ENCODE measurements at regions not wholly inside any gene's neighbourhood (a gene's known extent, or its start where the extent isn't known, plus 50 kb on each side); places are given as distances from the start of the nearest gene placed in this dataset.
"Not testable (repeated sequence)": the region's sequence is repeated elsewhere in the genome, so short reads cannot be mapped to it uniquely, and the experiment has no call there.

DNA sequence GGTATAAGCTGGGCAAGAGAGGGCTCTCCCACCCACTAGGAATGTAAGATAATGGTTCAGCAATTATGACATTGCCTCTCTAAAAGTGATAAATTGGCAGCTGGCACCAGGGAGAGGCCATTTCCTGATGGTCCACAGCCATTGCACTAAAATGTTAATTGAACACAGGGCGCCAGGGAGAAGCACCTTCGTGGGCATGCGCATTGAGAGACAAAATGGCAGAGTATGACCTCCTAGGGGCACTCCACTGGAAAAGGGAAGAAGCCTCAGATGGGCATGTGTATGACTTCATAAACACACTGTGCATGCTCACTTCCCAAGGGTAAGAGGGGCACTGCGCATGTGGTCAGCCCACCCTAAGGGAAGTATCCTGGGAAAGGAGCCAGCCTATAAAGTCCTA lies 419.2 kb downstream of the AGTPBP1 start:
- no peak for DNase-seq

DNA sequence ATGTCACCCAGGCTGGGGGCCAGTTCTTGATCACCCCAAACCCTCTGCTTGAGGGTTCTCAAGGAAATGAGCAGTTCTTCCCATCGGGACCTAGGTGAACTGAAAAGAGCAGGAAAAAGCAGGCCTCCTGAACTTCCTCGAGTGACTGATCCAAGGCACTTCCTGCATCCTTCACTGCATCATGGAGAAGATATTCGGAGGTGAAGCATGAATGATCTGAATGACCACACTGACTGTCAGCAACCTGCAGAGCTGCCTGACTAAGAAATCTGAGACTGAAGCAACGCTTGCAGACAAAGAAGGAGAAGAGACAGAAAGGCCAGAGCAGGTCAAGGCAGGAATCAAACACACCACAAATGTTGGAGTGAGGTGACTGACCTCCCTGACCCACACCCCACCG lies 420.2 kb downstream of the AGTPBP1 start:
- no peak for DNase-seq

DNA sequence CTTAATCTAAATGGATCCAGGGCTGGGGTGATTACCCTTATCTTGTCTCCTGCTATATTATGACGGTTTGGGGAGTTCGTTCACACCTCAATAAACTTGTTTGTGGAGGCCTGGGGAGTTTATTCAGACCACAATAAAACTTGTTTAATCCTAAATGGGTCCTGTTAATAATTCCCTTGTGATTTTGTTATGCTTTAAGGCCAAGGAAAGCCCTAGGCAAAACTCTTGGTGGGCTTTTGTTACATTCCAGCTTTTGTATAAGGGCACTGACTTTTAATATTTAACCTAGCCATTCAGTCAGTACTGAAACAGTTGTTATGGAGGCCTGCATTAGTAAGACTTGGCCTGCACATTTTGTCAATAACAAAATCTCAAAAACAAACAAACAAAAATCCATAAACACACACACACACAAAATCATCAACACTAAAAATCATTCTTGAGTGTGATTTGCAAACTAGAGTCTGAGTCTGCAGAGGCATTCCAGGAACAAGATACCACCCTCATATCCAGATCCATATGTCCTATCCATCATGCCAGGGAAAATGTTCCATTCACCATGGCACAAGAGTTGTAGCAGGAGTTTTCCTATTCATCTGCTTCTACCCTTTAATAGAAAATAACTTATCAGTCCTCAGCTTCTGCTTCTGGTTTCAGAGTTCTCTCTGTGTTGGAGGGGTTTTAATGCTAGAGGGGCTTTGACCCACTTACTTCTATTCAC lies 421.7 kb downstream of the AGTPBP1 start:
- no peak for DNase-seq

DNA sequence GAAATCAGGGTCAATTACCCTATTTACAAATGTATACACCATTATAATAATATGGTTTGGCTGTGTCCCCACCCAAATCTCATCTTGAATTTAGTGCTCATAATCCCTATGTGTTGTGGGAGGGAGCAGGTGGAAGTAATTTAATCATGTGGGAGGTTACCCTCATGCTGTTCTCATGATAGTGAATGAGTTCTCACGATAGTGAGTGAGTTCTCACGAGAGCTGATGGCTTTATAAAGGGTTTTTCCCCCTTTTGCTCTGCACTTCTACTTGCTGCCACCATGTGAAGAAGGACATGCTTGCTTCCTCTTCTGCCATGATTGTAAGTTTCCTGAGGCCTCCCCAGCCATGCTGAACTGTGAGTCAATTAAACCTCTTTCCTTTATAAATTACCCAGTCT lies 426.2 kb downstream of the AGTPBP1 start:
- not testable (repeated sequence) for DNase-seq

DNA sequence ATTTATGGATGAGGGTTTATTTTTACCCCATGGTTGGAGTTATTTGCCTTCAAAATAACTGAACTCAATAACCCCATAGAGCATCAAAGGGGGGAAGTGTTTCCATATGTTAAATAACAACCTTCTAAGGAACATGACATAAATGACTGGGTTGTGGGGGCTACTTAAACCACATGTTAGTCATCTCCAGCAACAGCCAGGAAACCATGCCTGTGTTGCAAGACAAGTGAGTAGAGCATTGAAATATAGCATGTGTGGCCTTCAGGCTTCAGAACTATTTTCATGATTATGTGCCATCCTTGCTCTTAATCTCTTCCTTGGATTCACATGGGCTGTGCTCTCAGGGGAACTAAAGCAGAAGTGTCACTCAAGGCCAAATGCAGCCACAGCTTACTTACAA lies 431.2 kb downstream of the AGTPBP1 start:
- no peak for DNase-seq

DNA sequence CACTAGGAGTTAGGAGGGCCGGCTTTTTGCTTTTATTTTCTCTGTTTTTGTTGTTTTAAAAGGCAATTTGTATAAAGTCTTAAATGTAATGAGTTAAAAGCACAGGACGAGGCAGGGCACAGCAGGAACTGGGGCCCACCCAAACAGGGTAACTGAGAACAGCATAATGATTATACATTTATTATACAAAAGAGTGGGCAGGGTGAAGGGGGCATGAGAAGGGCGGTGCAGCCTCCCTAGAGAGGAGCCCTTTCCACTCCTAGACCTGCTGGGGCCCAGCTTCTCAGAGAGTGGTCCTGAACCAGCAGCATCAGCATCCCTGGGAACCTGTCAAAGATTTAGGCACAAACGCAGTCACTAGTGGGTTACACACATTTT lies 438.0 kb downstream of the AGTPBP1 start:
- DNase-seq, result no peak

DNA sequence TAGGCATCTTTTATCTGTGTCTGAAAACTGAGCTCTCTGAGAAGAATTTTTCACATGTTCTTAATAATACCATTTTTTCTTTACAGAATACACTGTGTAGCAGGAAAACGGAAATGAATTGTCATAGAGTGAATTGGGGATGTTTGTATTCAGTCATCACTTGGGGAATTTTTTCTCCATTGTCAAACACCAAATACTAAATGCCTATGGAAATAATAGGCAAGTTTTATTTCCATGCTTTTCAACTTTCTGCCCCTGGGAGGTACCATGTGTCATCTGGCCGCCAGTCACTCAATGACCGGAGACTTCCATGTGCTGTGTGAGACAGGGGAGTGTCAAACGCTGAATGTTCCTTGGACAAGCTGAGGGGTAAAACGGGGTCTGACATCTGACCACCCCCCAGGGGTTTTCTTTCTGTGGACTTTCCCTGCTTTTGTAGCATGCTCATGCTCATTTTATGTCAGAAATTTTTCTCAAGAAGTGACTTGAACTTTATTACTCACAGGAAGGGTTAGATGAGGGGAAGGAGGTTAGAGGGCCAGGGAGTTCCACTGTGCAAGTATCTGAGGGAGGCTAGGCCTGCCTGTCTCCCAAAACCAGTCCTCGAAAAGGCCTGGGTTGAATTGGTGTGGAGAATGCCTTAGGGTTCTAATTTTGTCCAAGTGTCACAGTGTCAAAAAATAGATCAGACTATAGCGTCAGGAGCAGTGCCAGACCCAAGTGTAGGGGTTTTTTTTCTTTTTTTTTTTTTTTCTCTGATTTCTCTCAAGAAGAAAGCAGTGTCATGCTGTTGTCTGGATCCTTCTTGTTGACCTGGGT lies 438.6 kb downstream of the AGTPBP1 start:
- no peak for DNase-seq

DNA sequence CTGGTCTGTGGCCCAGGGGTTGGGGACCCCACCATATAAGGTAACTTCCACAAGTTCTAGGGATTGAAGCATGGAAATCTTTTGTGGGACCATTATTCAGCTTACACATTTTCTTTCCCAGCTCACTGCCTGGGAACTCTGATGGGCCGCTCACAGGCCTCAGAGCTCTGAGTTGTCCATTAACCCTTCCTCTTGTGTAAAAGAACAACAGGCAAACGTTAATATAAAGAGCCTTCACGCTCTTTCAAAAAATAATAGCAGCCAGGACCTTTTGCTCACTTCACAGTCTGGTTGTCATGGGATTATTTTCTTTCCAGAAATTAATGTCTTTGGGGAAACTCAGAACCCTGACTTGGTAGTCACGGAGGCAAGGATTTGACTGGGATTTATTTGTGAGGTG lies 443.3 kb downstream of the AGTPBP1 start:
- DNase-seq, result no peak

DNA sequence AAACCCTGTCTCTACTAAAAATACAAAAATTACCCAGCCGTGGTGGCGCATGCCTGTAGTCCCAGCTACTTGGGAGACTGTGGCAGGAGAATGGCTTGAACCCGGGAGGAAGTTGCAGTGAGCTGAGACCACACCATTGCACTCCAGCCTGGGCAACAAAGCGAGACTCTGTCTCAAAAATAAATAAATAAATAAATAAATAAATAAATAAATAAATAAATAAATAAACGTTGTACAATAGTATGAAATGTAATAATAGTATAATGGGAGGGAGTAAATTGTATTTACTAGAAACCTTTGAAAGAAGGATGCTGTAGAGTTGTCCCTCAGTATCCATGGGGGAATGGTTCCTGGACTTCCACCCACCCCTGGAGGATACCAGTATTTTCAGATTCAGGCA lies 446.5 kb downstream of the AGTPBP1 start:
- not testable (repeated sequence) for DNase-seq

DNA sequence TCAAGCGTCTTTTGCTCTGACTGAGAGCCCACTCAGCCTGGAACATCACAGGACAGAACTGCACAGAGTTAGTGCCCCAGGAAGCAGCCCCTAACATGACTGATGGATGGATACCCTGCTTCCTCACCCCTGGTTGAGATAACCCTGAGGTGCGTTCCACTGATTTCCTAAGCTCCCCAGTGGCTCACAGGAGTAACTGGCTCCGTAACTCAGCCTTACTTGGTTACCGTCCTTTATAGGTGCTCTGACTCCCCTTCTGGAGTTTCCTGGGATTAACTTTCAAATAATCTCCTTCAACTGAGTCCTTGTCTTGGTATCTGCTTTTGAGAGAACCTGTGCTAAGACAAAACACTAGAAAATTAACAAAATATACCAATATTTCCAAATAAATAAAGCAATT lies 449.5 kb downstream of the AGTPBP1 start:
- no peak for DNase-seq

DNA sequence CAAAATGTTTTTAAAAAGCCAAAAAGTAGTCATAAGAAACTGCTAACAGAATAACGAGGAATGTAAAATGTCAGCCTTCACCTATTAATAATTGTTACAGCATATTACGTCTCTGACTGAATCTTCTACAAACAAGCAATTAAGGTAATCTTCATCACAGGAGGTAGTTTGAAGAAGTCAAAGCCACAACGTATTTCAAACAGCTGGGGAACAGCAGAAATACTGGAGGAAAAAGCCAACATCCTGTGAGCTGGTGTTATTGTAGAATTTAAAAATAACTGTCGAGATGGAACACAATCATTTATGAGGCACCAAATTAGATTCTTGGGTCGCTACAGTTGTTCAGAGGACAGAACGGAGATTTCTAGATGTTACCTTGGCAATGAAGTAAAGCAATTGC lies 450.5 kb downstream of the AGTPBP1 start:
- no peak for DNase-seq

DNA sequence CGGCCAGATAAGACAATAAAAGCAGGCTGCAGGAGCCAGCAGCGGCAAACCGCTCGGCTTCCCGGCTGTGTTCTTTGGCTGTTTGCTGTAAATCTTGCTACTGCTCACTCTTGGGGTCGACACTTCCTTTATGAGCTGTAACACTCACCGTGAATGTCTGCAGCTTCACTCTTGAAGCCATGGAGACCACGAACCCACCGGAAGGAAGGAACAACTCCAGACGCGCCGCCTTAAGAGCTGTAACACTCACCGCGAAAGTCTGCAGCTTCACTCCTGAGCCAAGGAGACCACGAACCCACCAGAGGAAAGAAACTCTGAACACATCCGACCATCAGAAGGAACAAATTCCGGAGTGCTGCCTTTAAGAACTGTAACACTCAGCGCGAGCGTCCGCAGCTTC lies 451.7 kb downstream of the AGTPBP1 start:
- no peak for DNase-seq

DNA sequence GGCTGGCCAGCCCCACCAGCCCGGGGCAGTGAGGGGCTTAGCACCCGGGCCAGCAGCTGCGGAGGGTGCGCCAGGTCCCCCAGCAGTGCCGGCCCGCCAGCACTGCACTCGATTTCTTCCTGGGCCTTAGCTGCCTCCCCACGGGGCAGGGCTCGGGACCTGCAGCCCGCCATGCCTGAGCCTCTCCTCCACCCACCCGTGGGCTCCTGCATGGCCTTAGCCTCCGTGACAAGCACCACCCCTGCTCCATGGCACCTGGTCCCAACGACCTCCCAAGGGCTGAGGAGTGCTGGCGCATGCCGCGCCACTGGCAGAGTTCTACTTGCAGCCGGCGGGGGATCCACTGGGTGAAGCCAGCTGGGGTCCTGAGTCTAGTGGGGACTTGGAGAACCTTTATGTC lies 452.6 kb downstream of the AGTPBP1 start:
- DNase-seq, result no peak

DNA sequence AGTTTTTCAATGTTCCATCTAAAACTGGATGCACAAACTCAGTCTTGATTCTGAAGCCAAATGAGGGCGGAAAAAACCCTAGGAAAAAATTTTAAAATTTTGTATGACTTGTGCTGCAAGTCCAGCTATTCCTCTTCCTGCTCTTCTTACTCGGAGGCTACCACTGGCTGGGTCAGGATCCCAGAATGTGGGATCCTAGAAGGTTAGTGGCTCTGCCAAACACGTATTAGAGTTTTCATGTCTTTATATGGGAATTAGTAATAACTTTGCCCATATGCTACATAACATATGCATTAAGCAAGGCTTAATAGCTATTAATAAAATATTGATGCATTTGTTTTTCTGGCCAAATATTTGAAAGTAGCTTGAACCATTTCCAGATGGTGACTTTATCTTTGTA lies 458.3 kb downstream of the AGTPBP1 start:
- DNase-seq, result no peak

DNA sequence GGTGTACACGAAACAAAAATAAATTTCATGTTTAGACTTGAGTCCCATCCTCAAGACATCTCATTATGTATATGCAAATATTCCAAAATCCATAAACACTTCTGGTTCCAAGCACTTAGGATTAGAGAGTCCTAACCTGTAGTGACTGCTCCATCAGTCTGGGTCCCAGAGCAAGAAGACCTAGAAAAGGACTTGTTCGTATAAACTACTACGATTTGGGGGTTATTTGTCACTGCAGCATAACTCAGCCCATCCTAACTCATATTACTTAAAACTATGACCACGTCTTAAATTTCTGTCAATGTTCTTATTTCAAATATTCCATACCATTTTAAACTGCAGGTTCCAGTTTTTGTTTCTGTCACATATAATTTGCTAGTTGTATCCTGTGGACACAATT lies 463.0 kb downstream of the AGTPBP1 start:
- no peak for DNase-seq

DNA sequence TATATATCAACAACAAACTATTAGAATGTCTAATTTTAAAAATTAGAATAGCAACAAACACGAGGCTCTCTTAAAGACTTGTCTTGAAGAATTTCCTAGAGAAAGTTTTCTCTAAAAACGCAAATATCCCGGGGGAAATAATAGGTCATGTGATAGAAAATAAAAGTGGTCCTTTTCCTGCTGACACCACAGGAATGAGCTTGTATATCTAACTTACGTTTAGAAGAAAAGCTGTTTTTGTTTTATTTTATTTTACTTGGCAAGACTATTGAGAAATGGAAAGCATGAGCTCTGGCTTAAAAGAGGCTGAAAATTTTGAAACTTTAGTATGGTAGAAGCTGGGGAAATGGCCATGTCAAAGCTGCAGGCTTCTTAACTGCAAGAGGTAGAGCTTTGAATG lies 465.0 kb downstream of the AGTPBP1 start:
- DNase-seq, result no peak

DNA sequence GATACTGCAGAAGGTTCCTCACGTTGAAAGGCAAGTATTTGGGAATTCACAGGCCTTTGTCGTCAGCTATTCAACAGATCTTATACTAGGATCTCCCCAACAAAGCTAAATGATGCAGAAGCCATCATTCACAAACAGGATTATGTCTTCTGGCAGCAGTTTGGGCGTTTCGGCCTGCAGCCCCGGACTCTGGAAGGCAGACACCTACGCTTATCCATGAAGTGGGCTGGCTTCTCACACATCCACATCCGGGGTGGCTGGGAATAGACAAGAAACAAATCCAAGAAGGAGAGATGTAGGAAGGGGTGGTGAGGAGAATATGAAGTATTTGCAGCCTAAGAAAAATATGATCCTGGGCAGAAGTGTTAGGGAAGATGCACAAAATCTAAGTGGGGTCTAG lies 471.9 kb downstream of the AGTPBP1 start:
- DNase-seq, result no peak

DNA sequence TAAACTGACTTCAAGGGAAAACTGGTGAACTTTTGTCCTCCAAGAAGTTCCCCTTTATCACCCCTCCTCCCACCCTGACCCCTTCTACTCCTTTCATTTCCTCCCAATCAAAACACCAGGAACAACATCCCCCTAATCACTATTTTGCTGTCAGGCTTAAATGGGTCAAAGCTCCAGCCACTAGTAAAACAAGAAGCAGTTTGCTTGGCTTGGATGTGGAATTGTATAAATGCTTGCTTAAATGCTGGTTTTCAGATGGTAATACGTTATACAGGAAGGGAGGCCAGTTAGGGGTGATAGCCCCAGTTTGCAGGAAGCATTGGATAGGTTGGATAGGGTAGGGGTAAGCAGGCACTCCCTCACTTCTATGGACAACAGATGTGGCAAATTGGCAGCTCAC lies 473.6 kb downstream of the AGTPBP1 start:
- DNase-seq, result no peak

DNA sequence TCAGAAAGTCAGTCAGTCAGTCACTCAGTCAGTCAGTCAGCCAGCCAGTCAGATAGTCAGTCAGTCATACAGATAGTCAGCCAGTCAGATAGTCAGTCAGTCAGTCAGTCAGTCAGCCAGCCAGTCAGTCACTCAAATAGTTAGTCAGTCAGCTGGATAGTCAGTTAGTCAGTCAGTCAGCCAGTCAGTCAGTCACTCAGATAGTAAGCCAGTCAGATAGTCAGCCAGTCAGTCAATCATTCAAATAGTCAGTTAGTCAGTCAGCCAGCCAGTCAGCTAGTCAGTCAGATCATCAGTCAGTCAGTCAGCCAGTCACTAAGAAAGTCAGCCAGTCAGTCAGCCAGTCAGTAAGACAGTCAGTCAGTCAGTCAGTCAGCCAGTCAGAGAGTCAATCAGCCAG lies 477.1 kb downstream of the AGTPBP1 start:
- no peak for DNase-seq

DNA sequence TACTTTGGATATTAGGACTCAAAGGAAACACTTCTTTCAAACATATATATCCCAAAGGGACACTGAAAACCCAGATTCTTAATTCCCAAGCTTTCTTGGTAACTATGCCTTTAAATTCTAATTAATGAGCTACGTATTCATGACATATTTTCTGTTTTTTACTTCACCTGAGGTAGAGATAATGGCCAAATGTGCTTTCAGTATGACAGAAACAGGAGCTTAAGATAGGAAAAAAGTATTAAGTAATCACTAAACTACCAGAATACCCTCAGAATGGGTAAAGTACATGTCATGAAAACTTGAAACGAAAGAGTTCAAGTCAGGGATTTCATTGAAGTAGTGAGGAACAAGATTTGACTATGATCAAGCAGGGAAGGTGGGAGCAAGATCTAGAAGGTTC lies 478.5 kb downstream of the AGTPBP1 start:
- DNase-seq, result no peak

DNA sequence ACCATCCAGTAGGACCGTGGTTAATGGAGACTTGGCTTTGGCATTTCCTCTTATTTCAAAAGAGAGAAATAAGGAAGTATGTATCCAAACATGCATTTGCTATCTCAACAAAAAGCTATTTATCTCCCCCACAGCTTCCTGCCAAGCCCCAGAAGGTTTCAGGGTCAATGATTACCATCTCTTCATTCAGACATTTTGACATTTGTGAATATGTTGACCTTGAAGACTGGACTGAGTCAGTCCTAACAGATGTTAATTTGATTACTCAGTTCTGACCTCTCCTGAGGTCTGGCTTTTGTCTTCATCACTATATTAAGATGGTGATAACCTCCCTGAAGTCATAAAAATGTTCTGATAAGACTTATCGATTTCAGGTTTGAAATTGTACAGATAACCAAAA lies 479.4 kb downstream of the AGTPBP1 start:
- DNase-seq, result no peak

DNA sequence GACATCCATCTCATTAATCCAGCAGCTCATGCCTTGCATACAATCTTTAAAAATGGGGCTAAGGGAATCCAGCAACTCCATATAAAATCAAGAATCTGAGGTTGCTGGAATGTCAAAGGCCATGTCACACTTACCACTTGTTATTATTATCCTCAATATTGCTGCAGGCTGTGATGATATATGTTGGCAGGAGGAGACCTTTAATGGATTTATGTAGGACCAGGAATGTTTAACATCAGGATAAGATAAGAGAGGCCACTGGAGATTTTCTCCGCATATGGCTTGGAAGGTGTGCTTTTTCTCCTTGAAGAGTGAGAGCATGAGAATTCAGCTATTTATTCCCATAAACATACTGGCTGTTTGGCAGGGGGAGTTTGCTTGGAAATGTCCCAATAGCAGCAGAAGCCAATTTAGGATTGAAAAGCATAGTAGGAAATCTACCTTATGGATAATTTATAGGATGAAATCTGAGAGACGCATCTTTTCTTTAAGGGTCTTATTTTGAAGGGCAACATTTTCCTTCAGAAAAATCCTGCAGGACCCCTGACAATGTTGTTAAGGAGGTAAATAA lies 481.4 kb downstream of the AGTPBP1 start:
- no peak for DNase-seq

DNA sequence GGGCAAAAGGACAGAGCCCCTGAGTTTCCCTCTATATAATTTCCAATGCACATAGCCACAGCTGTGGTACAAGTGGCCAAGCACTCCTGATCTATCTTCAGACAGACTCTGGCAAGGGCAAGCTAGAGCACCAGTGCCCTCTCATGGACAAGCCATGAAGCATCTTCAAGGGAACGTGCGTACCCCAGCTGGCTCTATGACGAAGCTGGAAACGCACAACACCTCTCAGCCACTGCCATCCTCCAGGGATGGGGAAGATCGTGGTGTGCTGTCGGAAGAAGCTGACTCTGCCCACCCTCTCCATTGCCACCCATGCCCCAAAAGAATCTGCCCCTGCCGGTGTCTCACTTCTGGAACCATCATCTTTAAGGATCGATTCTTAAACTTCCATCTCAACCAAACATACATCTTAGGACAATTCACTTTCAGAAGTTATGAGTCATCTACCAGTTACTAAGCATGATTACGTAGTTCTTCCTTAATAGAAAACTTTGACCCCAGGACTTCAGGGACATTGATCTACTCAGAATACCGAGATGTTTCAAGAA lies 482.9 kb downstream of the AGTPBP1 start:
- no peak for DNase-seq

DNA sequence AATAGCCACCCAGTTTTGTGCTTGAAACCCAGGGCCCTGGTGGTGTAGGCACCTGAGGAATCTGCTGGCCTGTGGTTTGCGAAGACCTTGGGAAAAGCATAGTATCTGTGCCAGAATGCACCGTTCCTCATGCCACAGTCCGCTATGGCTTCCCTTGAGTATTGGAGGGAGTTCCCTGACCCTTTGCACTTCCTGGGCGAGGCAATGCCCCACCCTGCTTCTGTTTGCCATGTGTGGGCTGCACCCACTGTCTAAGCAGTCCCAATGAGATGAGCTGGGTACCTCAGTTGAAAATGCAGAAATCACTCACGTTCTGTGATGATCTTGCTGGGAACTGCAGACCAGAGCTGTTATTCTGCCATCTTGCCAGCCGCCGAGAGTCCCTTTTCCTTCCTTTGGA lies 483.5 kb downstream of the AGTPBP1 start:
- DNase-seq, result no peak

All from stimulated activated CD4-positive, alpha-beta T cell treated with anti-CD3 and anti-CD28 coated beads, Interleukin-2, amount 100 ng/mL, for 48 hours (primary cell).